NB4 (cell line): ENCODE measurements at regions not wholly inside any gene's neighbourhood (a gene's known extent, or its start where the extent isn't known, plus 50 kb on each side); places are given as distances from the start of the nearest gene placed in this dataset.

Experiments used
- MYC ChIP-seq: IDR thresholded peaks from 2 replicates; pipeline ENCODE4 v1.6.1; 2011; ENCODE audit warnings: low read depth, low read length
- POLR2A ChIP-seq: IDR thresholded peaks from 2 replicates; pipeline ENCODE4 v1.6.1; 2011; ENCODE audit warnings: mild to moderate bottlenecking; ENCODE audit not compliant: insufficient read length; ENCODE audit errors: extremely low read depth
- TF ChIP-seq, protein P1 (sequence below): IDR thresholded peaks from one replicate; pipeline ENCODE4 v1.5.1; 2012; ENCODE audit warnings: low read depth, low read length
- TF ChIP-seq, protein P2 (sequence below): IDR thresholded peaks from 2 replicates; pipeline ENCODE4 v1.6.1; 2011; ENCODE audit warnings: low read depth, low read length

DNA sequence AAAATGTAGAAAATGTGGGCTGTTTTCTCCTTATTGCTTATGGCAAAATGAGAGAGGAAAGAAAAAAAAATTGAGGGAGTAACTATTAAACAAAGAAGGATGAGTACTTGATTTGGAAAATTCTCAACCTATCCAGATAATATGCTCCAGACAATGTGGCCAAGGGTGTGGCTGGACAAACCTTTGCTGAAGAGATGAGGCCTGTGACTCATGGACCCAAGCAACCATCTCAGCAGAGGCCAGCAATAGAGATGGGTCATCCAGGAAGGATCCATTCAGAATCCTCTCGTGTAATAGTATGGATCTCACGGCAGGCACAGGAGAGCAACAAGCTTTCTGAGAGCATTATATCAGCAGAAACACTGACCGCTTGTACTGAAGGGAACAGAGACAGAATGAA, 120.3 kb upstream of the CELF2 start:
- TF ChIP-seq, protein P1, sequence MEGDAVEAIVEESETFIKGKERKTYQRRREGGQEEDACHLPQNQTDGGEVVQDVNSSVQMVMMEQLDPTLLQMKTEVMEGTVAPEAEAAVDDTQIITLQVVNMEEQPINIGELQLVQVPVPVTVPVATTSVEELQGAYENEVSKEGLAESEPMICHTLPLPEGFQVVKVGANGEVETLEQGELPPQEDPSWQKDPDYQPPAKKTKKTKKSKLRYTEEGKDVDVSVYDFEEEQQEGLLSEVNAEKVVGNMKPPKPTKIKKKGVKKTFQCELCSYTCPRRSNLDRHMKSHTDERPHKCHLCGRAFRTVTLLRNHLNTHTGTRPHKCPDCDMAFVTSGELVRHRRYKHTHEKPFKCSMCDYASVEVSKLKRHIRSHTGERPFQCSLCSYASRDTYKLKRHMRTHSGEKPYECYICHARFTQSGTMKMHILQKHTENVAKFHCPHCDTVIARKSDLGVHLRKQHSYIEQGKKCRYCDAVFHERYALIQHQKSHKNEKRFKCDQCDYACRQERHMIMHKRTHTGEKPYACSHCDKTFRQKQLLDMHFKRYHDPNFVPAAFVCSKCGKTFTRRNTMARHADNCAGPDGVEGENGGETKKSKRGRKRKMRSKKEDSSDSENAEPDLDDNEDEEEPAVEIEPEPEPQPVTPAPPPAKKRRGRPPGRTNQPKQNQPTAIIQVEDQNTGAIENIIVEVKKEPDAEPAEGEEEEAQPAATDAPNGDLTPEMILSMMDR: no peak
- TF ChIP-seq POLR2A (no peak), MYC (no peak)
- TF ChIP-seq, protein P2, sequence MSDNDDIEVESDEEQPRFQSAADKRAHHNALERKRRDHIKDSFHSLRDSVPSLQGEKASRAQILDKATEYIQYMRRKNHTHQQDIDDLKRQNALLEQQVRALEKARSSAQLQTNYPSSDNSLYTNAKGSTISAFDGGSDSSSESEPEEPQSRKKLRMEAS: no peak
